GM12878 (cell line): ENCODE measurements at regions not wholly inside any gene's neighbourhood (a gene's known extent, or its start where the extent isn't known, plus 50 kb on each side); places are given as distances from the start of the nearest gene placed in this dataset.

Experiments
- CTCF ChIP-seq, 3 experiments: IDR thresholded peaks in 2 of 3; conservative IDR thresholded peaks in 1 of 3; 2 replicates each; pipeline ENCODE4 v1.5.1; 2011; ENCODE audit warnings: low read depth in 3 of 3, low read length in 3 of 3, mild to moderate bottlenecking in 3 of 3, control low read depth in 2 of 3, moderate library complexity in 2 of 3, inconsistent platforms in 1 of 3, mixed read lengths in 1 of 3; ENCODE audit not compliant: control insufficient read depth in 2 of 3, insufficient read depth in 1 of 3; ENCODE audit errors: extremely low read depth in 1 of 3
- FOS ChIP-seq: IDR thresholded peaks from 3 replicates; pipeline ENCODE4 v1.6.1; 2011; ENCODE audit warnings: borderline replicate concordance; ENCODE audit not compliant: insufficient read length; ENCODE audit errors: extremely low read depth
- POLR2A ChIP-seq: IDR thresholded peaks from 2 replicates; pipeline ENCODE4 v1.6.1; 2011; ENCODE audit warnings: low read depth, mild to moderate bottlenecking, low read length
- SIN3A ChIP-seq: IDR thresholded peaks from 2 replicates; pipeline ENCODE4 v1.6.1; 2012; ENCODE audit warnings: low read depth, low read length, improper control_type of control experiment

- TF ChIP-seq FOS (no peak), CTCF (IDR thresholded peaks at IDR 0.05 in 2 of 3, conservative IDR thresholded peaks at IDR 0.05 in 1 of 3; ENCODE audit: control insufficient read depth in 2 of 3, extremely low read depth in 1 of 3, insufficient read depth in 1 of 3, low read depth in 3 of 3, low read length in 3 of 3) (no peak), POLR2A (no peak), SIN3A (no peak)
Measured at GRCh38 chr7:19381321-19381720, 236.1 kb upstream of the FERD3L start.
